Heart right ventricle (tissue), 16 donors: ENCODE measurements at regions not wholly inside any gene's neighbourhood (a gene's known extent, or its start where the extent isn't known, plus 50 kb on each side); places are given as distances from the start of the nearest gene placed in this dataset.
A peak's percentile ranks its signal among the peaks of the same experiment; 100 is the strongest.

Experiments used
- ATAC-seq, 8 donors: fragments of 200-7000 bp; cut with Tn5 transposase; one replicate each; pipeline ENCODE4 v1.9.1; 2020; ENCODE audit warnings: mild to moderate bottlenecking in 8 of 8, moderate library complexity in 8 of 8, moderate number of reproducible peaks in 1 of 8
- DNase-seq, 2 donors: peaks; one replicate each; pipeline ENCODE4 v3.0.0-alpha.2; 2020
- H3K27ac ChIP-seq, 10 donors: fragments of 200-600 bp; sonication (generic) in 2 of 10; one replicate each; pipeline versions ENCODE4 v1.5.0 to v1.8.0; 2020 to 2022; ENCODE audit warnings: mild to moderate bottlenecking in 3 of 10
- H3K27me3 ChIP-seq, 7 donors: fragments of 200-600 bp; one replicate each; pipeline ENCODE4 v1.8.0; 2021 to 2022; ENCODE audit warnings: mild to moderate bottlenecking in 2 of 7
- H3K36me3 ChIP-seq, 9 donors: fragments of 200-600 bp; sonication (generic) in 1 of 9; one replicate each; pipeline versions ENCODE4 v1.5.0 to v1.8.0; 2020 to 2022; ENCODE audit warnings: mild to moderate bottlenecking in 2 of 9
- H3K4me1 ChIP-seq, 9 donors: fragments of 200-600 bp; sonication (generic) in 1 of 9; one replicate each; pipeline versions ENCODE4 v1.5.0 to v1.8.0; 2020 to 2022; ENCODE audit warnings: mild to moderate bottlenecking in 4 of 9
- H3K4me3 ChIP-seq, 10 donors: fragments of 200-600 bp; sonication (generic) in 2 of 10; one replicate each; pipeline versions ENCODE4 v1.5.0 to v1.8.0; 2020 to 2022; ENCODE audit warnings: mild to moderate bottlenecking in 7 of 10, moderate library complexity in 2 of 10
- H3K9me3 ChIP-seq, 11 donors: fragments of 200-600 bp in 10 of 11; sonication (generic) in 2 of 11; one replicate each; pipeline versions ENCODE4 v1.5.0 to v1.8.0; 2013 to 2022; ENCODE audit warnings: mild to moderate bottlenecking in 2 of 11, control low read depth in 1 of 11, moderate library complexity in 1 of 11
- CTCF ChIP-seq, 9 donors: fragments of 200-600 bp; sonication (generic) in 2 of 9; IDR thresholded peaks; one replicate each; pipeline versions ENCODE4 v1.5.0 to v1.8.0; 2021 to 2022; ENCODE audit warnings: antibody characterized with exemption in 9 of 9, mild to moderate bottlenecking in 5 of 9, moderate library complexity in 1 of 9
- WGBS, 2 donors: extraction: QIAGEN DNeasy Blood & Tissue Kit; methylation state at CpG; one replicate each; pipeline ENCODE4 v1.1.7; 2013; ENCODE audit warnings: inconsistent platforms in 1 of 2; 5-methylcytosine and 5-hydroxymethylcytosine counted together
- intact Hi-C, 10 donors: fragments of 100-400 bp; cut with DNase I; formaldehyde crosslinking; loops; one replicate each; pipeline versions ENCODE4 v1.11.1 to v1.14.2; 2022
- microRNA-seq, 2 donors: library from miRNA; unstranded; fragments of <30 nt; microRNA quantifications; one replicate each; pipeline ENCODE4 v1.2.0, GENCODE V29; 2021
- donor health status: Arrhythmogenic right ventricular cardiomyopathy.
- donor health status: ischemic (EF 13 %, LVEDD 7.1; RV severe dilation, severe dysfunction).
- donor health status: healthy with polysubstance abuse.
- donor health status: DM: no; HTN: yes; CAD: no.
- donor health status: DM: no; HTN: no; CAD: no.
- donor health status: ischemic (EF 25% LVEDD 6.9; RV normal size, moderate dysfunction).
- donor health status: ischemic (EF 25% LVEDD 5.7; RV mildly dilated, moderate dysfunction).
- donor health status: healthy.
- donor health status: DM: yes; HTN: yes; CAD: no.
- donor health status: Ischemic cardiomyopathy.
- donor health status: ischemic (EF 35%, LVEDD 5.7; RV mildly dilated, moderate dysfunction).
- donor health status: nonischemic (EF 11% LVEDD 7.7; RV severe dilation, severe dysfunction).
- donor health status: DM: yes; HTN: yes; CAD: no.
- donor health status: PGD.
- donor health status: ischemic (EF 29% LVEDD 5.4; RV normal size, mild dysfunction).
- donor health status: nonischemic (EF 23%, LVEDD 6.1; RV moderate dilation, normal function).

DNA sequence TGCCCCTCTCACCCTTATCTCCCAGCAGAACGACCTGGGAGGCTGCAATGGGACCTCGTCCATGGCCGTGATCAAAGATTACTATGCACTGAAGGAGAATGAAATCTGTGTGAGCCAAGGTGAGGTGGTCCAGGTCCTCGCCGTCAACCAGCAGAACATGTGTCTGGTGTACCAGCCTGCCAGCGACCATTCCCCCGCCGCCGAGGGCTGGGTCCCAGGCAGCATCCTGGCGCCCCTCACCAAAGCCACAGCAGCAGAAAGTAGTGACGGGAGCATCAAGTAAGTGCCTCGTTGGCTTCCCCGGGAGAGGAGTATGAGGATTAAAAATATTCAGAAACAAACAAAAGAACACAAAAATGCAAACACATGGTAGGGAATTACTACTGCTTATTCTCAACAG is 55.9 kb upstream of the UMPS start:
- no peak for ATAC-seq

GRCh38 chr3:124676236-124676635 is 54.0 kb upstream of the UMPS start:
- no peak overlapping the region for H3K4me3 ChIP-seq
- H3K27me3 ChIP-seq: no peaks in the 10 kb centered on the region
- H3K27ac ChIP-seq: no peak overlapping the region
- 79 to 83% methylated on average over 3 of the region's 3 CpGs for WGBS, 2 donors
- H3K36me3 ChIP-seq: peaks cover 0 to 97% (median 12%) of the 10 kb centered on the region in 9 donors
- DNase-seq: no peak
- H3K4me1 ChIP-seq: peaks cover 0 to 11% (median 0%) of the 10 kb centered on the region in 9 donors
- H3K9me3 ChIP-seq: no peaks in the 10 kb centered on the region
- no peak for TF ChIP-seq CTCF (IDR thresholded peaks at IDR 0.05)
- ATAC-seq: peak in 1 of 8 donors; percentile 36
- intact Hi-C loops: loop anchor here in 1 of 10 donors (5.0 kb wide), 1 partner anchor 94 kb away; no protein-coding TSS in a partner anchor

More for the DNA sequence above, 55.9 kb upstream of the UMPS start:
- DNase-seq: no peak
- H3K4me1 ChIP-seq: peaks cover 0 to 11% (median 0%) of the 10 kb centered on the region in 9 donors
- WGBS, 2 donors: 78 to 82% methylated on average over 13 of the region's 13 CpGs
- H3K27ac ChIP-seq: no peak overlapping the region
- H3K36me3 ChIP-seq: peaks cover 0 to 97% (median 12%) of the 10 kb centered on the region in 9 donors
- H3K27me3 ChIP-seq: no peaks in the 10 kb centered on the region
- no peaks in the 10 kb centered on the region for H3K9me3 ChIP-seq
- intact Hi-C loops: no loop called here
- TF ChIP-seq CTCF (IDR thresholded peaks at IDR 0.05): no peak
- H3K4me3 ChIP-seq: no peak overlapping the region

GRCh38 chr3:124679048-124679638 is 51.1 kb upstream of the UMPS start:
- intact Hi-C loops: loop anchor here in 1 of 10 donors (5.0 kb wide), 1 partner anchor 97 kb away; no protein-coding TSS in a partner anchor
- Histone ChIP-seq H3K36me3 (peaks cover 0 to 75% (median 9%) of the 10 kb centered on the region in 9 donors), H3K27ac (no peak overlapping the region)

More at GRCh38 chr3:124679048-124679638, 51.1 kb upstream of the UMPS start:
- Histone ChIP-seq H3K4me3 (no peak overlapping the region), H3K27me3 (no peaks in the 10 kb centered on the region), H3K9me3 (no peaks in the 10 kb centered on the region), H3K4me1 (no peaks in the 10 kb centered on the region)
- DNase-seq: no peak
- WGBS, 2 donors: 87 to 88% methylated on average over 5 of the region's 5 CpGs
- ATAC-seq: no peak
- no peak for TF ChIP-seq CTCF (IDR thresholded peaks at IDR 0.05)

Small RNA genes in the stretch of these regions (microRNA-seq; reads per million reads assigned to microRNA genes)
- gene MIR5002: 0 to 0.51 reads per million in 2 donors
- gene MIR6083: 0 reads per million in 2 donors
